Keratinocyte (primary cell): ENCODE measurements at regions not wholly inside any gene's neighbourhood (a gene's known extent, or its start where the extent isn't known, plus 50 kb on each side); places are given as distances from the start of the nearest gene placed in this dataset.

Experiments used
- DNase-seq: peaks from one replicate; pipeline ENCODE4 v3.0.0-alpha.2; 2011; ENCODE audit warnings: low read depth, missing footprints, low spot score
- FAIRE-seq: peaks from 2 replicates; lab custom pipeline; 2011; peaks lifted over from hg19 to GRCh38; lab: Jason Lieb, UNC
- H2AFZ ChIP-seq: 2 replicates; pipeline ENCODE4 v1.6.0; 2012; ENCODE audit warnings: low read length, control low read depth, inconsistent platforms; ENCODE audit not compliant: control insufficient read depth
- H3K27ac ChIP-seq: 2 replicates; pipeline ENCODE4 v1.5.1; 2011; ENCODE audit warnings: low read length; ENCODE audit not compliant: control insufficient read depth, insufficient read depth
- H3K27me3 ChIP-seq: 3 replicates; pipeline ENCODE4 v1.6.0; 2011; ENCODE audit warnings: low read length; ENCODE audit not compliant: control insufficient read depth, insufficient read depth; ENCODE audit errors: extremely low read depth
- H3K36me3 ChIP-seq, 2 experiments: 2 replicates in 1 of 2; 3 replicates in 1 of 2; pipeline ENCODE4 v1.5.1; 2011; ENCODE audit warnings: low read length in 2 of 2, mild to moderate bottlenecking in 1 of 2; ENCODE audit not compliant: control insufficient read depth in 2 of 2, insufficient read depth in 2 of 2; ENCODE audit errors: extremely low read depth in 1 of 2
- H3K4me1 ChIP-seq: 3 replicates; pipeline ENCODE4 v1.5.1; 2011; ENCODE audit warnings: low read length; ENCODE audit not compliant: control insufficient read depth, insufficient read depth; ENCODE audit errors: extremely low read depth
- H3K4me2 ChIP-seq: 3 replicates; pipeline ENCODE4 v1.6.0; 2011; ENCODE audit warnings: low read depth, low read length; ENCODE audit not compliant: control insufficient read depth, insufficient read depth; ENCODE audit errors: extremely low read depth
- H3K4me3 ChIP-seq, 3 experiments: fragments of 200-600 bp in 1 of 3; sonication (generic) in 1 of 3; 2 replicates in 2 of 3; 3 replicates in 1 of 3; pipeline ENCODE4 v1.5.1; 2011 to 2016; ENCODE audit warnings: low read length in 3 of 3, mild to moderate bottlenecking in 3 of 3, control low read depth in 2 of 3, inconsistent platforms in 1 of 3, low read depth in 1 of 3, mixed read lengths in 1 of 3, mixed run types in 1 of 3, moderate library complexity in 1 of 3; ENCODE audit not compliant: control insufficient read depth in 2 of 3, insufficient read depth in 2 of 3; ENCODE audit errors: extremely low read depth in 1 of 3
- H3K79me2 ChIP-seq: 2 replicates; pipeline ENCODE4 v1.6.0; 2012; ENCODE audit warnings: low read length; ENCODE audit not compliant: control insufficient read depth, insufficient read depth
- H3K9ac ChIP-seq: 3 replicates; pipeline ENCODE4 v1.6.0; 2011; ENCODE audit warnings: low read length; ENCODE audit not compliant: control insufficient read depth, insufficient read depth; ENCODE audit errors: extremely low read depth
- H3K9me1 ChIP-seq: 3 replicates; pipeline ENCODE4 v1.6.0; 2011; ENCODE audit warnings: low read length; ENCODE audit not compliant: control insufficient read depth, insufficient read depth; ENCODE audit errors: extremely low read depth
- H3K9me3 ChIP-seq: 2 replicates; pipeline ENCODE4 v1.5.1; 2012; ENCODE audit warnings: low read depth, low read length; ENCODE audit not compliant: control insufficient read depth
- H4K20me1 ChIP-seq: 3 replicates; pipeline ENCODE4 v1.6.0; 2011; ENCODE audit warnings: low read length; ENCODE audit not compliant: control insufficient read depth, insufficient read depth; ENCODE audit errors: extremely low read depth
- EZH2 ChIP-seq: IDR thresholded peaks from one replicate; pipeline ENCODE4 v1.6.1; 2012; ENCODE audit warnings: inconsistent platforms, mild to moderate bottlenecking, low read length, moderate library complexity
- dilution Hi-C: fragments of 300-500 bp; cut with MboI; formaldehyde crosslinking; loops from one replicate; pipeline ENCODE4 v1.7.0; 2020; ENCODE audit warnings: low sequenced_read_pairs; ENCODE audit not compliant: extremely low pct_ligation_motif_present
- TF ChIP-seq, protein P1 (sequence below), 3 experiments: IDR thresholded peaks in 1 of 3; conservative IDR thresholded peaks in 1 of 3; optimal IDR thresholded peaks in 1 of 3; 2 replicates in 2 of 3; 3 replicates in 1 of 3; pipeline versions ENCODE3 to v1.5.1; 2011; ENCODE audit warnings: low read length in 3 of 3, mild to moderate bottlenecking in 3 of 3, moderate library complexity in 2 of 3, control low read depth in 1 of 3, inconsistent platforms in 1 of 3; ENCODE audit not compliant: insufficient read depth in 2 of 3; ENCODE audit errors: extremely low read depth in 1 of 3

- H3K9me3 ChIP-seq, result no peaks in the 10 kb centered on the region
- no peak for DNase-seq
- H3K27me3 ChIP-seq, result no peaks in the 10 kb centered on the region
- H3K4me3 ChIP-seq, result no peak overlapping the region
- TF ChIP-seq, protein P1, sequence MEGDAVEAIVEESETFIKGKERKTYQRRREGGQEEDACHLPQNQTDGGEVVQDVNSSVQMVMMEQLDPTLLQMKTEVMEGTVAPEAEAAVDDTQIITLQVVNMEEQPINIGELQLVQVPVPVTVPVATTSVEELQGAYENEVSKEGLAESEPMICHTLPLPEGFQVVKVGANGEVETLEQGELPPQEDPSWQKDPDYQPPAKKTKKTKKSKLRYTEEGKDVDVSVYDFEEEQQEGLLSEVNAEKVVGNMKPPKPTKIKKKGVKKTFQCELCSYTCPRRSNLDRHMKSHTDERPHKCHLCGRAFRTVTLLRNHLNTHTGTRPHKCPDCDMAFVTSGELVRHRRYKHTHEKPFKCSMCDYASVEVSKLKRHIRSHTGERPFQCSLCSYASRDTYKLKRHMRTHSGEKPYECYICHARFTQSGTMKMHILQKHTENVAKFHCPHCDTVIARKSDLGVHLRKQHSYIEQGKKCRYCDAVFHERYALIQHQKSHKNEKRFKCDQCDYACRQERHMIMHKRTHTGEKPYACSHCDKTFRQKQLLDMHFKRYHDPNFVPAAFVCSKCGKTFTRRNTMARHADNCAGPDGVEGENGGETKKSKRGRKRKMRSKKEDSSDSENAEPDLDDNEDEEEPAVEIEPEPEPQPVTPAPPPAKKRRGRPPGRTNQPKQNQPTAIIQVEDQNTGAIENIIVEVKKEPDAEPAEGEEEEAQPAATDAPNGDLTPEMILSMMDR (optimal IDR thresholded peaks at IDR 0.05 in 1 of 3, IDR thresholded peaks at IDR 0.05 in 1 of 3, conservative IDR thresholded peaks at IDR 0.05 in 1 of 3; ENCODE audit: extremely low read depth in 1 of 3, insufficient read depth in 2 of 3, low read length in 3 of 3), result no peak
- TF ChIP-seq EZH2, result no peak
- no peaks in the 10 kb centered on the region for H3K4me1 ChIP-seq
- H3K9ac ChIP-seq, result no peak overlapping the region
- no peaks in the 10 kb centered on the region for H3K9me1 ChIP-seq
- no peak overlapping the region for H3K27ac ChIP-seq
- H2AFZ ChIP-seq, result no peak overlapping the region
- H3K36me3 ChIP-seq, result no peaks in the 10 kb centered on the region
- no peak for FAIRE-seq
- no peaks in the 10 kb centered on the region for H3K79me2 ChIP-seq
- dilution Hi-C loops, result no loop called here
- H3K4me2 ChIP-seq, result no peak overlapping the region
- H4K20me1 ChIP-seq, result no peaks in the 10 kb centered on the region
Observed at GRCh38 chrX:137695417-137695816, 129.5 kb downstream of the ZIC3 start.

DNA sequence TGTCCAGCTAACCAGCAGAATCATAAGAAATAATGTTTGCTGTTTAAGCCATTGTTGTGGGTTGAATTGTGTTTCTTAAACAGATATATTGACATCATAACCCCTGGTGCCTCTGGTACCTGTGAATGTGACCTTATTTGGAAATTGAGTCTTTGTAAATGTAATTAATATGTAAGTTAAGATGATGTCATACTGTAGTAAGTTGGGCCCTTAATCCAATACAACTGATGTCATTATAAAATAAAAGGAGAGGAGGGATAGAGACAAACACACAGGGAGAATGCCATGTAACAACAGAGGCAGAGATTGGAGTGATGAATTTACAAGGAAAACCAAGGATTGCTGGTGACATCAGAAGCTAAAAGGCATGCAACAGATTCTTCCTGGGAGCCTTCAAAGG is 141.4 kb downstream of the ZIC3 start:
- no peak for TF ChIP-seq EZH2
- FAIRE-seq (no peak), DNase-seq (no peak)
- no peak overlapping the region for H2AFZ ChIP-seq
- no peaks in the 10 kb centered on the region for H4K20me1 ChIP-seq
- H3K27me3 ChIP-seq, result no peaks in the 10 kb centered on the region
- no peaks in the 10 kb centered on the region for H3K9me1 ChIP-seq
- H3K27ac ChIP-seq, result no peak overlapping the region
- no peaks in the 10 kb centered on the region for H3K4me1 ChIP-seq
- no peak overlapping the region for H3K4me3 ChIP-seq
- dilution Hi-C loops, result no loop called here
- H3K9ac ChIP-seq, result no peak overlapping the region
- H3K9me3 ChIP-seq, result peaks cover 1% of the 10 kb centered on the region
- H3K4me2 ChIP-seq, result no peak overlapping the region
- no peaks in the 10 kb centered on the region for H3K36me3 ChIP-seq
- no peaks in the 10 kb centered on the region for H3K79me2 ChIP-seq

GRCh38 chrX:137742846-137743245 is 176.9 kb downstream of the ZIC3 start:
- H3K4me3 ChIP-seq, result no peak overlapping the region
- H3K79me2 ChIP-seq, result no peaks in the 10 kb centered on the region
- no peaks in the 10 kb centered on the region for H4K20me1 ChIP-seq
- no peaks in the 10 kb centered on the region for H3K4me1 ChIP-seq
- no peaks in the 10 kb centered on the region for H3K9me3 ChIP-seq
- no peak overlapping the region for H3K4me2 ChIP-seq
- H2AFZ ChIP-seq, result no peak overlapping the region
- no peaks in the 10 kb centered on the region for H3K36me3 ChIP-seq
- no peak for DNase-seq
- H3K9me1 ChIP-seq, result no peaks in the 10 kb centered on the region
- TF ChIP-seq, protein P1 (optimal IDR thresholded peaks at IDR 0.05 in 1 of 3, IDR thresholded peaks at IDR 0.05 in 1 of 3, conservative IDR thresholded peaks at IDR 0.05 in 1 of 3; ENCODE audit: extremely low read depth in 1 of 3, insufficient read depth in 2 of 3, low read length in 3 of 3), result no peak
- TF ChIP-seq EZH2, result no peak
- H3K27ac ChIP-seq, result no peak overlapping the region
- dilution Hi-C loops, result no loop called here
- FAIRE-seq, result no peak
- H3K9ac ChIP-seq, result no peak overlapping the region
- H3K27me3 ChIP-seq, result no peaks in the 10 kb centered on the region
